OCI-LY7 (cell line): ENCODE measurements at regions not wholly inside any gene's neighbourhood (a gene's known extent, or its start where the extent isn't known, plus 50 kb on each side); places are given as distances from the start of the nearest gene placed in this dataset.
"Not testable (repeated sequence)": the region's sequence is repeated elsewhere in the genome, so short reads cannot be mapped to it uniquely, and the experiment has no call there.

Experiments used
- BruUV-seq: library from RNA; stranded (reverse); fragments of 400-500 nt; replicated peaks from 2 replicates; lab custom pipeline; 2021; lab: Mats Ljungman, UMichigan
- CTCF ChIA-PET: fragments of 300-600 bp; sonication (Branson Sonifier 250); formaldehyde crosslinking; loops from one replicate; lab custom pipeline; 2022; ENCODE audit warnings: antibody characterized with exemption; ENCODE audit not compliant: unreplicated experiment; lab: Charles Lee
- POLR2A ChIA-PET: fragments of 300-600 bp; sonication (Branson Sonifier 250); formaldehyde crosslinking; loops from one replicate; lab custom pipeline; 2022; ENCODE audit warnings: antibody characterized with exemption; lab: Charles Lee
- DNase-seq: peaks from one replicate; pipeline ENCODE4 v3.0.0-alpha.2; 2015; ENCODE audit warnings: low spot score
- H2AFZ ChIP-seq: fragments of 200-600 bp; sonication (generic), shearing (Covaris generic); 2 replicates; pipeline ENCODE4 v1.6.1; 2014; ENCODE audit warnings: mild to moderate bottlenecking, antibody characterized with exemption, low read length, moderate library complexity
- H3K27ac ChIP-seq: fragments of 200-600 bp; sonication (generic); 2 replicates; pipeline ENCODE4 v1.5.1; 2014; ENCODE audit warnings: mixed run types, low read depth, mild to moderate bottlenecking, moderate library complexity, low read length, inconsistent platforms; ENCODE audit not compliant: poor library complexity, severe bottlenecking
- H3K36me3 ChIP-seq: fragments of 200-600 bp; sonication (generic); 2 replicates; pipeline ENCODE4 v1.6.1; 2014; ENCODE audit warnings: mild to moderate bottlenecking, antibody characterized with exemption, low read length, moderate library complexity, mixed read lengths; ENCODE audit not compliant: insufficient read depth
- H3K4me1 ChIP-seq: fragments of 200-600 bp; sonication (generic); 2 replicates; pipeline ENCODE4 v1.5.1; 2014; ENCODE audit warnings: mild to moderate bottlenecking, low read length; ENCODE audit not compliant: insufficient read depth, poor library complexity, severe bottlenecking
- H3K4me2 ChIP-seq: fragments of 200-600 bp; sonication (generic); 2 replicates; pipeline ENCODE4 v1.6.1; 2014; ENCODE audit warnings: mild to moderate bottlenecking, low read length
- H3K4me3 ChIP-seq: fragments of 200-600 bp; sonication (generic); 2 replicates; pipeline ENCODE4 v1.5.1; 2014; ENCODE audit warnings: mild to moderate bottlenecking, low read depth, low read length; ENCODE audit not compliant: poor library complexity, severe bottlenecking
- H3K79me2 ChIP-seq: fragments of 200-600 bp; sonication (generic); 2 replicates; pipeline ENCODE4 v1.6.1; 2016; ENCODE audit warnings: low read depth, mild to moderate bottlenecking, low read length, moderate library complexity, mixed read lengths; ENCODE audit not compliant: insufficient read depth
- H3K9me2 ChIP-seq: fragments of 200-600 bp; sonication (generic); 2 replicates; pipeline ENCODE4 v1.6.1; 2016; ENCODE audit warnings: mild to moderate bottlenecking, low read length, mixed read lengths; ENCODE audit not compliant: insufficient read depth
- H3K9me3 ChIP-seq: fragments of 200-600 bp; sonication (generic); 2 replicates; pipeline ENCODE4 v1.6.1; 2014; ENCODE audit warnings: mild to moderate bottlenecking, mixed run types, low read length, mixed read lengths
- H4K20me1 ChIP-seq: fragments of 200-600 bp; sonication (generic); 2 replicates; pipeline ENCODE4 v1.6.1; 2014; ENCODE audit warnings: mild to moderate bottlenecking, antibody characterized with exemption, low read length, moderate library complexity, mixed read lengths; ENCODE audit not compliant: insufficient read depth
- intact Hi-C: fragments of 100-400 bp; cut with micrococcal nuclease; formaldehyde crosslinking; loops from one replicate; pipeline ENCODE4 v1.10.0; 2022; ENCODE audit not compliant: unreplicated experiment

- BruUV-seq, H3K4me3 ChIP-seq, H3K36me3 ChIP-seq, H3K4me1 ChIP-seq, CTCF ChIA-PET, H2AFZ ChIP-seq, POLR2A ChIA-PET, intact Hi-C loops, H3K9me2 ChIP-seq, H3K27ac ChIP-seq, H3K9me3 ChIP-seq, H4K20me1 ChIP-seq, DNase-seq, H3K4me2 ChIP-seq, H3K79me2 ChIP-seq: not testable (repeated sequence)
These were observed 295.9 kb downstream of the NPIPA7 start for GRCh38 chr16:16674820-16675219.

GRCh38 chr16:16721849-16722248 lies 342.9 kb downstream of the NPIPA7 start:
- CTCF ChIA-PET, BruUV-seq, POLR2A ChIA-PET: not testable (repeated sequence)

DNA sequence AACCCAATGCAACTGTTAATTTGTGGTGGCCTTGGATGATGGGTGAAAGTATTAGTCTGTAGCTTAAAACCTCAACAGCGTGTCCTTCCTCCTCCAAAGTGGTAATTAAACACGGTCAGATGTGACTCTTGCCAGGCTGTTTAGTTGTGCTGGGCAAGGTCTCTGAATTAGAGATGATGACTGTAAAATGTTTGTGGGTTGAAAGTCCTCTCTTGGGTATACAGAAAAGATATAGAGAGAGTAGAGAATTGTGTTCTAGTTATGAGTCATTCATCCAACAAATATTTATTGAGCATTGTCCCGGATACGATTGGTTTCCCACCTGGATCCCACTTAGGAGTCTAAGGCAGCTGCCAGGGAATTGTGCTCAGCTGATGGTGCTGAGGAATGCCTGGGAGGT lies 343.7 kb downstream of the NPIPA7 start:
- intact Hi-C loops, H3K9me2 ChIP-seq, H3K4me2 ChIP-seq, H3K79me2 ChIP-seq, H2AFZ ChIP-seq, H3K4me3 ChIP-seq, POLR2A ChIA-PET, BruUV-seq, DNase-seq, H3K4me1 ChIP-seq, CTCF ChIA-PET, H3K27ac ChIP-seq, H3K36me3 ChIP-seq, H4K20me1 ChIP-seq, H3K9me3 ChIP-seq: not testable (repeated sequence)

More at GRCh38 chr16:16721849-16722248, 342.9 kb downstream of the NPIPA7 start:
- H3K9me2 ChIP-seq, H4K20me1 ChIP-seq, H3K27ac ChIP-seq, H3K79me2 ChIP-seq, H3K9me3 ChIP-seq, intact Hi-C loops, H3K36me3 ChIP-seq, H3K4me1 ChIP-seq, H3K4me3 ChIP-seq, DNase-seq, H2AFZ ChIP-seq, H3K4me2 ChIP-seq: not testable (repeated sequence)

DNA sequence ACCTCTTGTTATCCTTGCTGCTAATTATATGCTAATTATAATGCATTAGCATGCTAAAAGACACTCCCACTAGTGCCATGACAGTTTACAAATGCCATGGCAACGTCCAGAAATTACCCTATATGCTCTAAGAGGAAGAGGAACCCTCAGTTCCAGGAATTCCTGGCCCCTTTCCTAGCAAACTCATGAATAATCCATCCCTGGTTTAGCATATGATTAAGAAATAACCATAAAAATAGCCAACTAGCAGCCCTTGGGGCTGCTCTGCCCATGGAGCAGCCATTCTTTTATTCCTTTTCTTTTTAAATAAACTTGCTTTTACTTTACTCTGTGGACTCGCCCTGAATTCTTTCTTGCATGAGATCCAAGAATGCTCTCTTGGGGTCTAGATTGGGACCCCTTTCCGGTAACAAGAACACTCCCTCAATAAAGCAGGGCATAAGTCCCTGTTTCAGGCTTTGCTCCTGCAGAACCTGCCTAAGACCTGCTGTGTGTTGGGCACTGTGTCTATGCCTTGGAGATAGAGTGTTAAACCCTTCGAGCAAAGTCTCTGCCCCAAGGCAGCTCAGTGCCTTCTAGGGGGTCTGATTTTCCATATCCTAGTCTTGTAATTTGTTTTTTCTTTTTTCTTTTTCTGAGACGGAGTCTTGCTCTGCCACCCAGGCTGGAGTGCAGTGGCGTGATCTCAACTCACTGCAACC lies 345.0 kb downstream of the NPIPA7 start:
- CTCF ChIA-PET, H2AFZ ChIP-seq, POLR2A ChIA-PET, H3K4me2 ChIP-seq, BruUV-seq, H3K4me1 ChIP-seq, H3K4me3 ChIP-seq, intact Hi-C loops, H3K9me3 ChIP-seq, H3K9me2 ChIP-seq, H3K36me3 ChIP-seq, DNase-seq, H3K27ac ChIP-seq, H3K79me2 ChIP-seq, H4K20me1 ChIP-seq: not testable (repeated sequence)

GRCh38 chr16:16727048-16727447 lies 348.1 kb downstream of the NPIPA7 start:
- DNase-seq, H3K27ac ChIP-seq, H3K36me3 ChIP-seq, BruUV-seq, H3K4me3 ChIP-seq, CTCF ChIA-PET, H3K9me3 ChIP-seq, H3K4me2 ChIP-seq, POLR2A ChIA-PET, H3K9me2 ChIP-seq, H2AFZ ChIP-seq, intact Hi-C loops, H3K4me1 ChIP-seq, H3K79me2 ChIP-seq, H4K20me1 ChIP-seq: not testable (repeated sequence)

DNA sequence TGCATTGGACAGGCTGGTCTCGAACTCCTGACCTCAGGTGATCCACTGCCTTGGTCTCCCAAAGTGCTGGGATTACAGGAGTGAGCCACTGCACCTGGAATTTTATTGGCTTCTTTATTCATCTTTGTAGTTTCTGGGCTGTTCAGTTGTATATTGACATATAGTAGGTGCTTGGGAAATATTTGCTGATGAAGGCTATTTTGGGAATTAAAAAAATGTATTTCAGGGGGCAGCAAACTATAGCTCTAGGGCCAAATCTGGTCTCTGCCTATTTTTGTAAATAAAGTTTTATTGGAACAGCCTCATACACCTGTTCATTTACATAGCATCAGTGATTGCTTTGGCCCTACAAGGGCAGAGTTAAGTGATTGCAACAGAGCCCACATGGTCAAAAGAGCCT lies 363.6 kb downstream of the NPIPA7 start:
- POLR2A ChIA-PET, BruUV-seq, CTCF ChIA-PET, H3K9me2 ChIP-seq, H3K4me2 ChIP-seq, H2AFZ ChIP-seq, H4K20me1 ChIP-seq, intact Hi-C loops, DNase-seq, H3K9me3 ChIP-seq, H3K27ac ChIP-seq, H3K4me1 ChIP-seq, H3K4me3 ChIP-seq, H3K36me3 ChIP-seq, H3K79me2 ChIP-seq: not testable (repeated sequence)
